ENCODE measurements at regions not wholly inside any gene's neighbourhood (a gene's known extent, or its start where the extent isn't known, plus 50 kb on each side); places are given as distances from the start of the nearest gene placed in this dataset.

- DNase-seq (ENCODE audit: low spot score in 2 of 2) (no peak), ATAC-seq (ENCODE audit: low read depth) (no peak)
- Mint-ChIP-seq H3K4me3 (no peak overlapping the region), H3K4me1 (no peaks in the 10 kb centered on the region), H3K27ac (no peak overlapping the region), H3K36me3 (no peaks in the 10 kb centered on the region), H3K9me3 (peaks cover 8% of the 10 kb centered on the region), H3K27me3 (no peaks in the 10 kb centered on the region)
These were observed 521.3 kb upstream of the ZFP42 start for GRCh38 chr4:187474238-187474637.

DNA sequence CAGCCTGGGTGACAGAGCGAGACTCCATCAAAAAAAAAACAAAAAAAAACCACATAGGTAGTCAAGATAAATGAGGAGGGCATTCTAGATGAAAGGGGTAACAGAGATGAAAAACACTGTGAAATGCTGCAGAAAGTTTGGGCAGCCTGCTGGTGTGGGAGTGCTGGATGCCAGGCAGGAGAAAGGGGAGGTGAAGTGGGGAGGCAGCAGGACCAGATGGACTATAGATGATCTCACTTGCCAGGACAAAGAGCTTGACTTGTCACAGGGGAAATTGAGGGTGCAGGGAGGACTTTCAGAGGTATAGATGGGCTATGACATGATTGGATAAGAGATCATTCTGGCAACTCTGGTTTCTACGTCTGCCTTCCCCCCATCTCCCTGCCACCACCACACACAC lies 519.7 kb upstream of the ZFP42 start:
- Mint-ChIP-seq H3K4me3 (no peak overlapping the region), H3K27ac (no peak overlapping the region), H3K4me1 (no peaks in the 10 kb centered on the region), H3K27me3 (no peaks in the 10 kb centered on the region), H3K9me3 (peaks cover 11% of the 10 kb centered on the region), H3K36me3 (no peaks in the 10 kb centered on the region)
- ATAC-seq (ENCODE audit: low read depth) (no peak), DNase-seq (ENCODE audit: low spot score in 2 of 2) (no peak)

- H3K27me3 Mint-ChIP-seq, result no peaks in the 10 kb centered on the region
- ATAC-seq (ENCODE audit: low read depth) (no peak), DNase-seq (ENCODE audit: low spot score in 2 of 2) (no peak)
- H3K4me1 Mint-ChIP-seq, result no peaks in the 10 kb centered on the region
- no peak overlapping the region for H3K4me3 Mint-ChIP-seq
- no peaks in the 10 kb centered on the region for H3K36me3 Mint-ChIP-seq
- peaks cover 7% of the 10 kb centered on the region for H3K9me3 Mint-ChIP-seq
- no peak overlapping the region for H3K27ac Mint-ChIP-seq
These were observed 518.3 kb upstream of the ZFP42 start for GRCh38 chr4:187477224-187477623.

DNA sequence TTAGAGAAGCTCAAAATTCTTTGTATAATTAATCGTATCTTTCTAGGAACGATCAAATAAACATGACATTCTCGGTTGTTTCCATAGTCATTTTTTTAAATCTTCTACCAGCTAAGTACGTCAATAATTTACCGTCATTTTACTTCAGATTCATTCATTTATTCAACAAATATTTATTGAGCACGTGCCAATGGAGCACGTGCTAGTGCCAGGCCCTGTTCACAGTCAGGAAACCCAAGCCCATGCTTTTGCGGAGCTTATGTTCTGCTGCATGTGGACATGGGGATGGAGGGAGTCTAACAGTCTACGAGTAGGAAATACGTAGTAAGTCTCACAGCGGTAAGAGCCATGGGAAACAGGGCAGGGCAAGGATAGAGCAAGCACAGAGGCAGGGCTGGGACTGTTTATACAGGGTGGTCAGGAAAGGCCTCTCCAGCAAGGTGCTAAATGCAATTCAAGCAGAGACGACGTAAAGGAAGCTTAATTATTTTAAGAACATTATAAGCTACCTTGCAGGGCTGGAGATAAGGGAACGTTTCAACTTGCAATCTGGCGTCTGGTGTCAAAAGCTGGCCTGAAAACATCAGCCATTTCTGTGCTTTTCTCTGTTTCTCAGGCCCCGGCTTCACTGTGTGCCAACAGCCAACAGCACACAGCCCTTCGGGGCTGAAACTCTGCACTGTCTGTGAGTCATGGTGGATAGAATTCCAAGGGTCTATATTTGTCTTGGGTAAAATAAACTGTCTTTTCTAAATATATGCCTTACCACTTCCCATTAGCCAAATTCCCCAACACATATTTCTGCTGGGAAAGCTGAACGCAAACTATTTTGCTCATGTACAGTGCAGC lies 517.1 kb upstream of the ZFP42 start:
- Mint-ChIP-seq H3K27ac (no peak overlapping the region), H3K4me3 (no peak overlapping the region), H3K4me1 (no peaks in the 10 kb centered on the region), H3K9me3 (peaks cover 7% of the 10 kb centered on the region), H3K36me3 (no peaks in the 10 kb centered on the region), H3K27me3 (no peaks in the 10 kb centered on the region)
- DNase-seq (ENCODE audit: low spot score in 2 of 2) (no peak), ATAC-seq (ENCODE audit: low read depth) (no peak)

DNA sequence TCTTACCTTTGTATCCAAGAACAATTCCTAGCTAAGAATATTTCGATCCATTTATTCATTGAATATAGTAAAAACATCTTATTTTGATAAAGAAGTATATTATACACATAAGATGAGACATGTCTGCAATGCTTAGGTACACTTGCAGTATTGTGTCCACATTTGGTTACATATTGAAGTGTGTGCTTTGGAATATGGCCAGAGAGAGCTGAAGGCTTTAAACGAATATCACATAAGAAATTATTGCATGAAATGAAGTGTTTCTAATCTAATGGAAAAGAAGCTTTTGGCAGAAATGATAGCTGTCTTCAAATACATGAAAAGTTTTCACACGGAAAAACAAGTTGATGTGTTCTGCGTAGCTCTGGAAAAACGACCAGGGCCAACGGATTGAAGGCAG lies 516.1 kb upstream of the ZFP42 start:
- H3K27me3 Mint-ChIP-seq, result no peaks in the 10 kb centered on the region
- ATAC-seq (ENCODE audit: low read depth) (no peak), DNase-seq (ENCODE audit: low spot score in 2 of 2) (no peak)
- no peaks in the 10 kb centered on the region for H3K36me3 Mint-ChIP-seq
- H3K4me3 Mint-ChIP-seq, result no peak overlapping the region
- H3K27ac Mint-ChIP-seq, result no peak overlapping the region
- H3K9me3 Mint-ChIP-seq, result peaks cover 5% of the 10 kb centered on the region
- no peaks in the 10 kb centered on the region for H3K4me1 Mint-ChIP-seq

DNA sequence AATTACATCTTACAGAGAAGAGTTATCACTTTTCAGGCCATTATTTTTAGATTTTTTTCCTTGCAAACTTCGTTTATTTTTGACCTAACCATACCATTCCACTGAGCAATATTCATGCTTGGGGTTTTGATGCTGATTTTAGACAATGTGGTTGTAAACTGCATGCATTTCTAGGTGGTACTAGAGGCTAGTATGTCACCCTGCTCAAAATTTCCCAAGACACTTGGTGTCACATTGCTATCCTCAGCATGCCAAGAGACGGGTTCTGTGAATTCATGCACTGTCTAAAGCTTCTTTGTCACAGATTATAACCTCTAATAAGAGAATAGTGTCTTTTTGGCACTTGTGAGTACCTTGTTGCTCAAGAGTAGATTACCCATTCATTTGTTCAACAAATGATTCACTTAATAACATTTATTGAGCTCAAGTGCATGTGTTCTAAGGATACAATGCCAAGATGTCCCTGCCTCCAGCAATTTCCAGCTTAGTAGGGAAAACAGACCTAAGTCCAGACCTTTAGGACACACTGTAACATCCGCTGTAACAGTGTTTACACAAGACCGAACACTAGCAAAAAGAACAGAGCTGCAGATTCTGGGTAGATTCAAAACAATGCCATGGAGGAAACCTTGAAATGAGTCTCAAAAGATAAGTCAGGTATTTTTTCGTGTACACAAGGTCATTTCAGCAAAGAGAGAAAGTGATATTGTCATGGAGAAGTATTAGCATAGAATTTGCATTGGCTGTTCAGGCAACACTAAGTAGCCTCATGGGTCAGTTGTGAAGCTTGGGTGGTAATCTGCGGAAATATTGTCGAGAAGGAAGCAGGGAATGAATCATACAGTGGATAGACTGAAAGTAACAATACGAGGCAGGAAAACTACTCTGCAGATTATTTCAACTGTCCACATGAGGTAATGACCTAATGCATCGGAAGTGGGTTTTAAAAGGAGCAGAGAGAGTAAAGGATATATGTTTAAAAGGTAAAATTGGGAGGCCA lies 515.1 kb upstream of the ZFP42 start:
- no peak for DNase-seq (ENCODE audit: low spot score in 2 of 2)
- no peaks in the 10 kb centered on the region for H3K27me3 Mint-ChIP-seq
- no peaks in the 10 kb centered on the region for H3K4me1 Mint-ChIP-seq
- peaks cover 3% of the 10 kb centered on the region for H3K9me3 Mint-ChIP-seq
- ATAC-seq (ENCODE audit: low read depth), result no peak
- H3K36me3 Mint-ChIP-seq, result no peaks in the 10 kb centered on the region
- no peak overlapping the region for H3K27ac Mint-ChIP-seq
- no peak overlapping the region for H3K4me3 Mint-ChIP-seq

DNA sequence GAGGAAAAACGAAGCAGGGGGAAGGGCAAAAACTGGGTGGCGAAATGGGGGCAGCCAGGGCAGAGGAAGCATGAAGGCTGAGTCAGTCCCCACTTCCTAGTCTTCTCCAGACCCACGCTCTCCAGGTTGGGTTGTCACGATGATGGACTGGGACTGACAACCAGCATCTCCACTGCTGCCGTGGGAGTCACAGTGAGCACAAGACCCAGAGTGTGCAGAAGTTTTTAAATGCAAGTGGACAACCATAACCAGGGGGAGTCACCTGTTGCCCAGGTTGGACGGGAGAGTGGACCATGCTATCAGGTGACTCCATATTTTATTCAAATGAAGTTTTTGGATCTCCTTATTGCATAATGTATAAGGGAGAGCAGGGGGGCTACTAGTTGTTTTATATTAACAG lies 511.4 kb upstream of the ZFP42 start:
- Mint-ChIP-seq H3K27ac (no peak overlapping the region), H3K4me1 (no peaks in the 10 kb centered on the region), H3K9me3 (peaks cover 3% of the 10 kb centered on the region), H3K27me3 (no peaks in the 10 kb centered on the region), H3K4me3 (no peak overlapping the region), H3K36me3 (no peaks in the 10 kb centered on the region)
- ATAC-seq (ENCODE audit: low read depth) (no peak), DNase-seq (ENCODE audit: low spot score in 2 of 2) (no peak)

- Mint-ChIP-seq H3K27me3 (no peaks in the 10 kb centered on the region), H3K36me3 (no peaks in the 10 kb centered on the region), H3K4me1 (no peaks in the 10 kb centered on the region), H3K9me3 (peaks cover 2% of the 10 kb centered on the region), H3K27ac (no peak overlapping the region), H3K4me3 (no peak overlapping the region)
- ATAC-seq (ENCODE audit: low read depth) (no peak), DNase-seq (ENCODE audit: low spot score in 2 of 2) (no peak)
These were observed 509.9 kb upstream of the ZFP42 start for GRCh38 chr4:187485676-187486075.

GRCh38 chr4:187491286-187491685 lies 504.3 kb upstream of the ZFP42 start:
- H3K36me3 Mint-ChIP-seq, result no peaks in the 10 kb centered on the region
- ATAC-seq (ENCODE audit: low read depth), result no peak

DNA sequence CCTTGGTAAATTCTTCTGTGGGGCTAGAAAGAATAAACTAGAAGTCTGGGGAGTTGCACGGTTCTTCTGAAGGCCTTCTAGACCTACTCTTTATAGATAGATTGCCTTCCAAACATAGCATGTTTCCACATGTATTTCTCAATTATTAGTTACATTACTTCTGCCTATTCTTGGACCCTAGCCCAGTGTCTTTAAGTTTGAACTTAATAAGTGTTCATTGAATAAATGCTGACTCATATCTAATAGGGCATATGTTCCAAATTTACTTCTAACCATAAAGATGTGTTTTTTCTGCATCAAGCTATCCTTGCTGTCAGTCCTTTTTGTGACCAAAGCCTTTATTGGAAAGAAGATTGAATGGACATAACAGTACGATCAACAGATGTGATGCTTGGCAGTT lies 503.6 kb upstream of the ZFP42 start:
- ATAC-seq (ENCODE audit: low read depth) (no peak), DNase-seq (ENCODE audit: low spot score in 2 of 2) (no peak)
- H3K4me3 Mint-ChIP-seq, result no peak overlapping the region
- H3K4me1 Mint-ChIP-seq, result no peaks in the 10 kb centered on the region
- peaks cover 3% of the 10 kb centered on the region for H3K9me3 Mint-ChIP-seq
- no peaks in the 10 kb centered on the region for H3K27me3 Mint-ChIP-seq
- no peak overlapping the region for H3K27ac Mint-ChIP-seq
- H3K36me3 Mint-ChIP-seq, result no peaks in the 10 kb centered on the region

More at GRCh38 chr4:187491286-187491685, 504.3 kb upstream of the ZFP42 start:
- DNase-seq (ENCODE audit: low spot score in 2 of 2), result no peak
- Mint-ChIP-seq H3K4me1 (no peaks in the 10 kb centered on the region), H3K27me3 (no peaks in the 10 kb centered on the region), H3K9me3 (peaks cover 3% of the 10 kb centered on the region), H3K27ac (no peak overlapping the region), H3K4me3 (no peak overlapping the region)

- Mint-ChIP-seq H3K27me3 (no peaks in the 10 kb centered on the region), H3K36me3 (no peaks in the 10 kb centered on the region), H3K4me1 (no peaks in the 10 kb centered on the region), H3K4me3 (no peak overlapping the region), H3K27ac (no peak overlapping the region), H3K9me3 (peaks cover 3% of the 10 kb centered on the region)
- no peak for ATAC-seq (ENCODE audit: low read depth)
- no peak for DNase-seq (ENCODE audit: low spot score in 2 of 2)
These were observed 501.9 kb upstream of the ZFP42 start for GRCh38 chr4:187493661-187494060.

GRCh38 chr4:187499956-187500355 lies 495.6 kb upstream of the ZFP42 start:
- no peak overlapping the region for H3K27ac Mint-ChIP-seq
- no peak overlapping the region for H3K4me3 Mint-ChIP-seq
- no peaks in the 10 kb centered on the region for H3K36me3 Mint-ChIP-seq

DNA sequence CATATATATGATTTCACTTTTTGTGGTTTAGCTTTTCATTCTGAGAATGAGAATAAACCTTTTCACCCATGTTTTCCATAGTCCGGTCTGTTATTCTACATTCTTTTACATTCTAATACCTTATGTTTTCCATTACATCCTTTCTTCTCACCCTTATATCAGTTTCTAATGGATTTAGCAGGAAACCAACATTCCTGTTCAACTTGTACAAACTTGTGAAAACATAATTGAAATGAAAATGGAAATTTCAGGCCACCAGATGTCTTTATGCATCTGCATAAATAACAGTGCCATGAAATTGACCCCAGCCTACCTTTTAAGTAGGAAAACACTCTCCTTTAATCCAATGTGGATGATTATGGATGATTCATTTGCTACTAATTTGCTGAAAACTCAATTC lies 494.8 kb upstream of the ZFP42 start:
- Mint-ChIP-seq H3K27me3 (no peaks in the 10 kb centered on the region), H3K27ac (no peak overlapping the region), H3K9me3 (peaks cover 4% of the 10 kb centered on the region), H3K36me3 (no peaks in the 10 kb centered on the region), H3K4me1 (no peaks in the 10 kb centered on the region), H3K4me3 (no peak overlapping the region)
- DNase-seq (ENCODE audit: low spot score in 2 of 2) (no peak), ATAC-seq (ENCODE audit: low read depth) (no peak)

More at GRCh38 chr4:187499956-187500355, 495.6 kb upstream of the ZFP42 start:
- H3K9me3 Mint-ChIP-seq, result peaks cover 4% of the 10 kb centered on the region
- DNase-seq (ENCODE audit: low spot score in 2 of 2) (no peak), ATAC-seq (ENCODE audit: low read depth) (no peak)
- no peaks in the 10 kb centered on the region for H3K27me3 Mint-ChIP-seq
- no peaks in the 10 kb centered on the region for H3K4me1 Mint-ChIP-seq

DNA sequence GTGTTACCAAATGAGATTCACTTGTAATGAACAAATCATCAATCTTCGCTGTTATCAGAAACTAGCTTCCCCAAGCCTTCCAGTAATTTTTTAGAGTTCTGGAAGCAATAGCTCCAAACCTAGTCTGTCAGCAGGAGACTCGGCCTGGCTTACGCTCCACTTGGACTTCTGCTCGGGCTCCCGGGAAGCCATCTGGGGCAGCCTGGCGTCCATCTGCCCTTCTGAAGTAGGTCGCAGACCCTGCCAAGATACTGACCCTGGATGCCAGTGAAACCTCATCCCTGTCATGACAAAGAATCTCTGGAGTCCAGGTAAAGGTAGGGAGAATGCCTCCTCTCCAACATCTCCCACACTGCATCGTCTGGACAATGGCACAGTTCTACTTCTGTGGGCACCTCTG lies 493.8 kb upstream of the ZFP42 start:
- ATAC-seq (ENCODE audit: low read depth) (no peak), DNase-seq (ENCODE audit: low spot score in 2 of 2) (no peak)
- Mint-ChIP-seq H3K4me1 (no peaks in the 10 kb centered on the region), H3K36me3 (no peaks in the 10 kb centered on the region), H3K4me3 (no peak overlapping the region), H3K9me3 (peaks cover 4% of the 10 kb centered on the region), H3K27ac (no peak overlapping the region), H3K27me3 (no peaks in the 10 kb centered on the region)

All from memory B cell (primary cell).